ENCODE measurements at regions not wholly inside any gene's neighbourhood (a gene's known extent, or its start where the extent isn't known, plus 50 kb on each side); places are given as distances from the start of the nearest gene placed in this dataset.

DNA sequence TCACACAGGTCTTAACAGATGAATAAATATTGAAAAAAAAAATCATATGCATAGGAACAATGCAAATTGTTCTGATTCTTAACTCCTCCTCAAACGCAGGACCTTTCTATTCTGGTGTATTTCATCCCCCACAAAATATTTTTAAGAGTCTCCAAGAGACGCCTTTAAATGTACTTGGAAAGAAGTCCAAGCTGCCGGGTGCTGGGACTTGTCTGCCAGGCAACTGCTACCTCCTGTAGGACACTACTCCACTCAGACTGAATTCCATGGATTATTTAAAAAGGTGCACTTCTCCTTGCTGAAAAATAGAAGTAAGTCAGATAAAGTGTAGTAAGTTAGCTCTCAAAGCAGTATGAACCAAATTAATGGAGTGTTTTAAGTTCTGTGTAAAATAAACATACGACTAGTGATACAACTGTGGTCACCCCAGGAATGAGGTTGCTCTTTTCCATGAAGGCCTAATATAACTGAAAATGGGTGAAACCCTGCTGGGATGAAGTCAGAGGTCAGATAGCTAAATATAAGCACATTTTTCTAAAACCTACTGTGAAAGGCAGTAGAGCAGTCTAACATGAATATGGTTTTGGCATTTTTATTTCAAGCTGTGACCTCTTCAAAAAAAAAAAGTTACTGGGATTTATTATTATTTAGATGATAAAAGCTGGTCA, 189.2 kb upstream of the PBX1 start:
- POLR2A ChIA-PET: no interaction called here
- no TSS peak for BruUV-seq (replicated peaks)
- intact Hi-C loops (cut with micrococcal nuclease; ENCODE audit: unreplicated experiment): no loop called here

More for the DNA sequence above, 189.2 kb upstream of the PBX1 start:
- 30% methylated on average over 4 of the region's 4 CpGs for WGBS (ENCODE audit: insufficient coverage, insufficient replicate concordance, low lambda C conversion rate, missing lambda C conversion rate)
- Histone ChIP-seq H4K20me1 (ENCODE audit: control insufficient read depth, insufficient read depth) (no peaks in the 10 kb centered on the region), H3K36me3 (ENCODE audit: control insufficient read depth in 2 of 2, insufficient read depth in 2 of 2, low read length in 1 of 2) (no peaks in the 10 kb centered on the region), H3K9ac (ENCODE audit: control insufficient read depth, insufficient read depth, low read length) (no peak overlapping the region), H3K27ac (ENCODE audit: control insufficient read depth, insufficient read depth) (no peak overlapping the region), H3K27me3 (replicated peaks in 1 of 2; ENCODE audit: control insufficient read depth in 2 of 2, insufficient read depth in 2 of 2, low read length in 1 of 2) (no peaks in the 10 kb centered on the region), H3K4me1 (ENCODE audit: control insufficient read depth, insufficient read depth, low read length) (no peaks in the 10 kb centered on the region), H2AFZ (ENCODE audit: control insufficient read depth, low read depth, low read length) (no peak overlapping the region), H3K4me2 (ENCODE audit: control insufficient read depth, insufficient read depth) (no peak overlapping the region), H3K9me3 (replicated peaks; ENCODE audit: control insufficient read depth, insufficient read depth, low read length) (no peaks in the 10 kb centered on the region), H3K79me2 (ENCODE audit: control insufficient read depth, insufficient read depth, low read length) (no peaks in the 10 kb centered on the region), H3K4me3 (no peak overlapping the region)
- TF ChIP-seq BCL11A (IDR thresholded peaks at IDR 0.05; ENCODE audit: low read depth, low read length): no peak
- no peak for TF ChIP-seq SUZ12 (IDR thresholded peaks at IDR 0.05; ENCODE audit: unreplicated experiment)
- no peak for TF ChIP-seq CHD2 (IDR thresholded peaks at IDR 0.05; ENCODE audit: borderline replicate concordance, low read depth, low read length)
- no peak for TF ChIP-seq REST (IDR thresholded peaks at IDR 0.05; ENCODE audit: low read depth, low read length)
- no peak for TF ChIP-seq POU2F2 (IDR thresholded peaks at IDR 0.05; ENCODE audit: borderline replicate concordance, low read depth, low read length)
- TF ChIP-seq, protein P1, sequence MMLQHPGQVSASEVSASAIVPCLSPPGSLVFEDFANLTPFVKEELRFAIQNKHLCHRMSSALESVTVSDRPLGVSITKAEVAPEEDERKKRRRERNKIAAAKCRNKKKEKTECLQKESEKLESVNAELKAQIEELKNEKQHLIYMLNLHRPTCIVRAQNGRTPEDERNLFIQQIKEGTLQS (IDR thresholded peaks at IDR 0.05; ENCODE audit: borderline replicate concordance, extremely low read depth, low read depth, low read length): no peak
- no peak for TF ChIP-seq NRF1 (conservative IDR thresholded peaks at IDR 0.05; ENCODE audit: low read depth, low read length)
- TF ChIP-seq ZZZ3 (IDR thresholded peaks at IDR 0.05; ENCODE audit: control insufficient read depth, insufficient read length, low read depth): no peak
- SMC1A ChIA-PET (ENCODE audit: uncharacterized antibody, unreplicated experiment): no interaction called here
- DNase-seq (ENCODE audit: low read depth, low spot score) (no peak), FAIRE-seq (no peak), ATAC-seq (no peak)
- CTCF ChIA-PET: no interaction called here
- RAD21 ChIA-PET (ENCODE audit: unreplicated experiment): no interaction called here
- in situ Hi-C loops (cut with MboI): no loop called here
